GM23248 (cell line): ENCODE measurements at regions not wholly inside any gene's neighbourhood (a gene's known extent, or its start where the extent isn't known, plus 50 kb on each side); places are given as distances from the start of the nearest gene placed in this dataset.

Experiments used
- EZH2 ChIP-seq: fragments of 200-600 bp; sonication (generic); IDR thresholded peaks from 2 replicates; pipeline ENCODE4 v1.6.1; 2018; ENCODE audit warnings: antibody characterized with exemption, mild to moderate bottlenecking; ENCODE audit not compliant: insufficient read depth, poor library complexity, severe bottlenecking
- EZH2phosphoT487 ChIP-seq: fragments of 200-600 bp; sonication (generic); IDR thresholded peaks from 2 replicates; pipeline ENCODE4 v1.6.1; 2018; ENCODE audit warnings: antibody characterized with exemption, moderate library complexity, mild to moderate bottlenecking, low read depth; ENCODE audit not compliant: insufficient read depth

DNA sequence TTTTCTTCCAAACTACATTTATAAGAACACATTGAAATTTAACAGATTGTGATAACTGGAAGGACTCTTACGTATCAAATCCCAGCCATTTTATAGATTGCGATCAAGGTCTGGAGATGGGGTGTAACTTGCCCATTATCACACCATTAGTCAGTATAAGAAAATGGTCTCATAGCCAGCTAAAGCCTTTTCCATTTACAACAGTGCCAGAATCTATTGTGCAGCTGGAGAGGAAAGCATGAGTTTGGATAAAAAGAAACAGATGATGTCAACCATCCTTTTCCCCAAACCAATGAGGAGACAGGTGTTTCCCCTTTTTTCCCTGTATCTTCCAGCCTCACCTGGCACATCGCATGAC, 658.8 kb downstream of the ACTL7B start:
- TF ChIP-seq EZH2phosphoT487 (no peak), EZH2 (no peak)
